NCI-H2196 (cell line): ENCODE measurements at regions not wholly inside any gene's neighbourhood (a gene's known extent, or its start where the extent isn't known, plus 50 kb on each side); places are given as distances from the start of the nearest gene placed in this dataset.
"Not testable (repeated sequence)": the region's sequence is repeated elsewhere in the genome, so short reads cannot be mapped to it uniquely, and the experiment has no call there.

Experiments used
- DNase-seq: peaks from one replicate; lab custom pipeline; 2025; ENCODE audit not compliant: unreplicated experiment; lab: John Stamatoyannopoulos, UW

- DNase-seq = no peak
Observed at GRCh38 chr6:144667532-144668503, 382.7 kb downstream of the UTRN start.

GRCh38 chr6:144670259-144670658, 385.1 kb downstream of the UTRN start:
- DNase-seq = not testable (repeated sequence)

- no peak for DNase-seq
Observed at GRCh38 chr6:144673807-144674206, 388.7 kb downstream of the UTRN start.

GRCh38 chr6:144675231-144675861, 390.2 kb downstream of the UTRN start:
- DNase-seq = peak; percentile 88

- DNase-seq = not testable (repeated sequence)
Observed at GRCh38 chr6:144676310-144676709, 391.2 kb downstream of the UTRN start.

GRCh38 chr6:144677263-144677662, 392.1 kb downstream of the UTRN start:
- not testable (repeated sequence) for DNase-seq

- DNase-seq = no peak
Observed at GRCh38 chr6:144678844-144679243, 393.7 kb downstream of the UTRN start.

GRCh38 chr6:144681334-144681733, 396.2 kb downstream of the UTRN start:
- DNase-seq = no peak

GRCh38 chr6:144683216-144684070, 398.3 kb downstream of the UTRN start:
- no peak for DNase-seq

- no peak for DNase-seq
Observed at GRCh38 chr6:144688713-144689112, 403.6 kb downstream of the UTRN start.

- DNase-seq = no peak
Observed at GRCh38 chr6:144689503-144690040, 404.4 kb downstream of the UTRN start.

GRCh38 chr6:144690133-144690532, 405.0 kb downstream of the UTRN start:
- no peak for DNase-seq

GRCh38 chr6:144690666-144691065, 405.5 kb downstream of the UTRN start:
- no peak for DNase-seq

- DNase-seq = not testable (repeated sequence)
Observed at GRCh38 chr6:144692050-144692449, 406.9 kb downstream of the UTRN start.

- no peak for DNase-seq
Observed at GRCh38 chr6:144695858-144696533, 410.9 kb downstream of the UTRN start.

- DNase-seq = no peak
Observed at GRCh38 chr6:144696610-144697368, 411.7 kb downstream of the UTRN start.

GRCh38 chr6:144697369-144697760, 412.2 kb downstream of the UTRN start:
- no peak for DNase-seq

- DNase-seq = no peak
Observed at GRCh38 chr6:144697801-144698200, 412.7 kb downstream of the UTRN start.

GRCh38 chr6:144702781-144703180, 417.6 kb downstream of the UTRN start:
- DNase-seq = no peak

- no peak for DNase-seq
Observed at GRCh38 chr6:144710207-144710606, 425.1 kb downstream of the UTRN start.
